ENCODE measurements at regions not wholly inside any gene's neighbourhood (a gene's known extent, or its start where the extent isn't known, plus 50 kb on each side); places are given as distances from the start of the nearest gene placed in this dataset.

GRCh38 chr7:156356551-156356950, 284.0 kb upstream of the RNF32 start:
- TF ChIP-seq GATA2 (IDR thresholded peaks at IDR 0.05; ENCODE audit: low read depth, low read length) (no peak), GATA3 (IDR thresholded peaks at IDR 0.05; ENCODE audit: low read depth, low read length) (no peak)

GRCh38 chr7:156353352-156353751, 287.2 kb upstream of the RNF32 start:
- TF ChIP-seq GATA3 (IDR thresholded peaks at IDR 0.05; ENCODE audit: low read depth, low read length): no peak
- TF ChIP-seq GATA2 (IDR thresholded peaks at IDR 0.05; ENCODE audit: low read depth, low read length): no peak

- TF ChIP-seq GATA2 (IDR thresholded peaks at IDR 0.05; ENCODE audit: low read depth, low read length) (no peak), GATA3 (IDR thresholded peaks at IDR 0.05; ENCODE audit: low read depth, low read length) (no peak)
Measured at GRCh38 chr7:156347132-156347531, 293.4 kb upstream of the RNF32 start.

GRCh38 chr7:156344595-156344994, 296.0 kb upstream of the RNF32 start:
- TF ChIP-seq GATA2 (IDR thresholded peaks at IDR 0.05; ENCODE audit: low read depth, low read length) (no peak), GATA3 (IDR thresholded peaks at IDR 0.05; ENCODE audit: low read depth, low read length) (no peak)

- TF ChIP-seq GATA3 (IDR thresholded peaks at IDR 0.05; ENCODE audit: low read depth, low read length): no peak
- no peak for TF ChIP-seq GATA2 (IDR thresholded peaks at IDR 0.05; ENCODE audit: low read depth, low read length)
Measured at GRCh38 chr7:156334636-156335035, 305.9 kb upstream of the RNF32 start.

- TF ChIP-seq GATA3 (IDR thresholded peaks at IDR 0.05; ENCODE audit: low read depth, low read length) (no peak), GATA2 (IDR thresholded peaks at IDR 0.05; ENCODE audit: low read depth, low read length) (no peak)
Measured at GRCh38 chr7:156327916-156328315, 312.7 kb upstream of the RNF32 start.

- TF ChIP-seq GATA2 (IDR thresholded peaks at IDR 0.05; ENCODE audit: low read depth, low read length) (no peak), GATA3 (IDR thresholded peaks at IDR 0.05; ENCODE audit: low read depth, low read length) (no peak)
Measured at GRCh38 chr7:156327474-156327873, 313.1 kb upstream of the RNF32 start.

GRCh38 chr7:156324201-156324600, 316.4 kb upstream of the RNF32 start:
- TF ChIP-seq GATA3 (IDR thresholded peaks at IDR 0.05; ENCODE audit: low read depth, low read length) (no peak), GATA2 (IDR thresholded peaks at IDR 0.05; ENCODE audit: low read depth, low read length) (no peak)

- TF ChIP-seq GATA2 (IDR thresholded peaks at IDR 0.05; ENCODE audit: low read depth, low read length): no peak
- TF ChIP-seq GATA3 (IDR thresholded peaks at IDR 0.05; ENCODE audit: low read depth, low read length): no peak
Measured at GRCh38 chr7:156318926-156319325, 321.6 kb upstream of the RNF32 start.

GRCh38 chr7:156318426-156318825, 322.1 kb upstream of the RNF32 start:
- TF ChIP-seq GATA3 (IDR thresholded peaks at IDR 0.05; ENCODE audit: low read depth, low read length) (no peak), GATA2 (IDR thresholded peaks at IDR 0.05; ENCODE audit: low read depth, low read length) (no peak)

GRCh38 chr7:156309016-156309620, 331.5 kb upstream of the RNF32 start:
- TF ChIP-seq GATA3 (IDR thresholded peaks at IDR 0.05; ENCODE audit: low read depth, low read length) (no peak), GATA2 (IDR thresholded peaks at IDR 0.05; ENCODE audit: low read depth, low read length) (no peak)

- TF ChIP-seq GATA3 (IDR thresholded peaks at IDR 0.05; ENCODE audit: low read depth, low read length) (no peak), GATA2 (IDR thresholded peaks at IDR 0.05; ENCODE audit: low read depth, low read length) (no peak)
Measured at GRCh38 chr7:156307193-156307592, 333.4 kb upstream of the RNF32 start.

GRCh38 chr7:156305351-156305750, 335.2 kb upstream of the RNF32 start:
- TF ChIP-seq GATA2 (IDR thresholded peaks at IDR 0.05; ENCODE audit: low read depth, low read length): no peak
- no peak for TF ChIP-seq GATA3 (IDR thresholded peaks at IDR 0.05; ENCODE audit: low read depth, low read length)

GRCh38 chr7:156282816-156283215, 357.8 kb upstream of the RNF32 start:
- TF ChIP-seq GATA3 (IDR thresholded peaks at IDR 0.05; ENCODE audit: low read depth, low read length) (no peak), GATA2 (IDR thresholded peaks at IDR 0.05; ENCODE audit: low read depth, low read length) (no peak)

GRCh38 chr7:156279635-156280034, 360.9 kb upstream of the RNF32 start:
- TF ChIP-seq GATA2 (IDR thresholded peaks at IDR 0.05; ENCODE audit: low read depth, low read length) (no peak), GATA3 (IDR thresholded peaks at IDR 0.05; ENCODE audit: low read depth, low read length) (no peak)

- TF ChIP-seq GATA2 (IDR thresholded peaks at IDR 0.05; ENCODE audit: low read depth, low read length): no peak
- no peak for TF ChIP-seq GATA3 (IDR thresholded peaks at IDR 0.05; ENCODE audit: low read depth, low read length)
Measured at GRCh38 chr7:156275292-156275691, 365.3 kb upstream of the RNF32 start.

Measured in SH-SY5Y (cell line).